Transverse colon (tissue), 4 donors: ENCODE measurements at regions not wholly inside any gene's neighbourhood (a gene's known extent, or its start where the extent isn't known, plus 50 kb on each side); places are given as distances from the start of the nearest gene placed in this dataset.

Source experiments
- DNase-seq: peaks from one replicate; pipeline ENCODE4 v3.0.0-alpha.2; 2019
- H3K27ac ChIP-seq, 4 donors: fragments of 200-600 bp; sonication (generic); 2 replicates each; pipeline ENCODE4 v1.5.1; 2016 to 2018; ENCODE audit warnings: inconsistent platforms in 4 of 4
- H3K27me3 ChIP-seq: fragments of 200-600 bp; sonication (generic); 2 replicates; pipeline ENCODE4 v1.5.1; 2017; ENCODE audit warnings: inconsistent platforms
- H3K36me3 ChIP-seq, 4 donors: fragments of 200-600 bp; sonication (generic); 2 replicates each; pipeline ENCODE4 v1.5.1; 2017 to 2019; ENCODE audit warnings: inconsistent platforms in 4 of 4
- H3K4me1 ChIP-seq, 4 donors: fragments of 200-600 bp; sonication (generic); 2 replicates each; pipeline ENCODE4 v1.5.1; 2017 to 2020; ENCODE audit warnings: inconsistent platforms in 4 of 4
- H3K4me3 ChIP-seq, 4 donors: fragments of 200-600 bp; sonication (generic); 1 replicate in 1 of 4; 2 replicates in 3 of 4; pipeline versions ENCODE4 v1.5.1 to v1.6.1; 2017 to 2019; ENCODE audit warnings: inconsistent platforms in 4 of 4
- H3K9me3 ChIP-seq, 2 donors: fragments of 200-600 bp; sonication (generic); 2 replicates each; pipeline ENCODE4 v1.5.1; 2017 to 2019; ENCODE audit warnings: inconsistent platforms in 2 of 2
- CTCF ChIP-seq, 5 experiments: fragments of 200-600 bp in 3 of 5; fragments of 450-650 bp in 2 of 5; sonication (generic) in 3 of 5; IDR thresholded peaks; 1 replicate in 2 of 5; 2 replicates in 3 of 5; pipeline ENCODE4 v1.5.1; 2016 to 2017; ENCODE audit warnings: antibody characterized with exemption in 5 of 5, inconsistent platforms in 3 of 5, mild to moderate bottlenecking in 2 of 5, moderate library complexity in 1 of 5
- EP300 ChIP-seq: sonication (generic); formaldehyde crosslinking; IDR thresholded peaks from one replicate; pipeline ENCODE4 v1.6.1; 2017; ENCODE audit warnings: antibody characterized with exemption, low read depth
- POLR2A ChIP-seq: fragments of 450-650 bp; IDR thresholded peaks from one replicate; pipeline ENCODE4 v1.6.1; 2016; ENCODE audit warnings: antibody characterized with exemption, mild to moderate bottlenecking, moderate library complexity
- POLR2AphosphoS5 ChIP-seq, 3 donors: sonication (generic); formaldehyde crosslinking; IDR thresholded peaks; one replicate each; pipeline ENCODE4 v1.6.1; 2016; ENCODE audit warnings: antibody characterized with exemption in 3 of 3
- WGBS, 2 donors: methylation state at CpG; one replicate each; pipeline ENCODE4 v1.1.5; 2018; ENCODE audit warnings: low coverage in 1 of 2; 5-methylcytosine and 5-hydroxymethylcytosine counted together
- in situ Hi-C, 4 donors: fragments of 200-750 bp; cut with MboI; loops; one replicate each; pipeline versions ENCODE4 v1.15.0 to v1.15.1; 2017; ENCODE audit warnings: low sequenced_read_pairs in 3 of 4, low pct_ligation_motif_present in 1 of 4, low pct_unique_long_range_greater_than_20kb in 1 of 4
- intact Hi-C: fragments of 100-400 bp; cut with DNase I; formaldehyde crosslinking; loops from one replicate; pipeline ENCODE4 v1.15.1; 2023; ENCODE audit warnings: low total_unique reads

- H3K27ac ChIP-seq = no peak overlapping the region
- in situ Hi-C loops = no loop called here
- H3K36me3 ChIP-seq = no peaks in the 10 kb centered on the region
- DNase-seq = no peak
- intact Hi-C loops = no loop called here
- WGBS, 2 donors = 58 to 68% methylated on average over 3 to 6 of the region's 6 CpGs
- H3K4me3 ChIP-seq = no peak overlapping the region
- TF ChIP-seq POLR2A (no peak), CTCF (IDR thresholded peaks at IDR 0.05) (no peak), EP300 (no peak), POLR2AphosphoS5 (IDR thresholded peaks at IDR 0.05) (no peak)
- no peaks in the 10 kb centered on the region for H3K9me3 ChIP-seq
- H3K27me3 ChIP-seq = peaks cover 86% of the 10 kb centered on the region
- H3K4me1 ChIP-seq = peaks cover 0 to 13% (median 7%) of the 10 kb centered on the region in 4 donors
Measured at GRCh38 chr9:126750941-126751725, 53.7 kb upstream of the ZBTB43 start.

GRCh38 chr9:126752376-126752775, 52.5 kb upstream of the ZBTB43 start:
- Histone ChIP-seq H3K27ac (no peak overlapping the region), H3K4me3 (no peak overlapping the region), H3K27me3 (peaks cover 86% of the 10 kb centered on the region), H3K36me3 (no peaks in the 10 kb centered on the region), H3K9me3 (no peaks in the 10 kb centered on the region), H3K4me1 (peaks cover 0 to 13% (median 7%) of the 10 kb centered on the region in 4 donors)
- WGBS, 2 donors = 62% methylated on average over 4 of the region's 4 CpGs; no CpG with 5 or more reads in 1 of the 2 donors
- TF ChIP-seq CTCF (IDR thresholded peaks at IDR 0.05) (no peak), POLR2AphosphoS5 (IDR thresholded peaks at IDR 0.05) (no peak), POLR2A (no peak), EP300 (no peak)
- intact Hi-C loops = no loop called here
- in situ Hi-C loops = no loop called here
- no peak for DNase-seq

- intact Hi-C loops (no loop called here), in situ Hi-C loops (no loop called here)
- peaks cover 0 to 13% (median 7%) of the 10 kb centered on the region in 4 donors for H3K4me1 ChIP-seq
- 40 to 71% methylated on average over 1 to 9 of the region's 10 CpGs for WGBS, 2 donors
- H3K27ac ChIP-seq = no peak overlapping the region
- no peaks in the 10 kb centered on the region for H3K9me3 ChIP-seq
- TF ChIP-seq POLR2A (no peak), EP300 (no peak), CTCF (IDR thresholded peaks at IDR 0.05) (no peak), POLR2AphosphoS5 (IDR thresholded peaks at IDR 0.05) (no peak)
- H3K4me3 ChIP-seq = no peak overlapping the region
- H3K27me3 ChIP-seq = peaks cover 86% of the 10 kb centered on the region
- no peak for DNase-seq
- no peaks in the 10 kb centered on the region for H3K36me3 ChIP-seq
Measured at GRCh38 chr9:126752881-126753670, 51.8 kb upstream of the ZBTB43 start.

- peak; percentile 64 for DNase-seq
- no peaks in the 10 kb centered on the region for H3K36me3 ChIP-seq
- no peak overlapping the region for H3K4me3 ChIP-seq
- in situ Hi-C loops = no loop called here
- intact Hi-C loops = no loop called here
- peaks cover 0 to 13% (median 7%) of the 10 kb centered on the region in 4 donors for H3K4me1 ChIP-seq
- TF ChIP-seq POLR2AphosphoS5 (IDR thresholded peaks at IDR 0.05) (peak in 2 of 3 donors; percentile 11 to 26), POLR2A (no peak), CTCF (IDR thresholded peaks at IDR 0.05) (no peak), EP300 (no peak)
- 47 to 48% methylated on average over 15 to 19 of the region's 19 CpGs for WGBS, 2 donors
- H3K27ac ChIP-seq = no peak overlapping the region
- peaks cover 87% of the 10 kb centered on the region for H3K27me3 ChIP-seq
- no peaks in the 10 kb centered on the region for H3K9me3 ChIP-seq
Measured at GRCh38 chr9:126754436-126755316, 50.2 kb upstream of the ZBTB43 start.
